ENCODE measurements at regions not wholly inside any gene's neighbourhood (a gene's known extent, or its start where the extent isn't known, plus 50 kb on each side); places are given as distances from the start of the nearest gene placed in this dataset.

GRCh38 chr1:47646676-47647075, 208.8 kb downstream of the FOXD2 start:
- H3K27me3 Mint-ChIP-seq (ENCODE audit: insufficient read depth, low read depth, poor library complexity), result peaks cover 9% of the 10 kb centered on the region
- H2AFZ ChIP-seq, result no peak overlapping the region
- no peaks in the 10 kb centered on the region for H4K20me1 ChIP-seq (replicated peaks; ENCODE audit: insufficient read depth)
- no peak for TF ChIP-seq ZNF114 (CRISPR knock-in tag; IDR thresholded peaks at IDR 0.05)
- TF ChIP-seq CTCF (conservative IDR thresholded peaks at IDR 0.05; ENCODE audit: low read depth in 2 of 2), result no peak
- no peak for TF ChIP-seq EZH2phosphoT487 (IDR thresholded peaks at IDR 0.05; ENCODE audit: unreplicated experiment)
- no peak for TF ChIP-seq ZNF462 (CRISPR knock-in tag; IDR thresholded peaks at IDR 0.05)
- TF ChIP-seq REST (IDR thresholded peaks at IDR 0.05; ENCODE audit: unreplicated experiment), result no peak
- TF ChIP-seq EZH2 (IDR thresholded peaks at IDR 0.05; ENCODE audit: low read depth, unreplicated experiment), result no peak
- no peak for TF ChIP-seq STAT1 (IDR thresholded peaks at IDR 0.05; ENCODE audit: unreplicated experiment)
- no peak for TF ChIP-seq POLR2AphosphoS5 (IDR thresholded peaks at IDR 0.05; ENCODE audit: low read depth)
- TF ChIP-seq ZNF331 (CRISPR knock-in tag; IDR thresholded peaks at IDR 0.05; ENCODE audit: low read depth), result no peak
- no peak for TF ChIP-seq JUNB (IDR thresholded peaks at IDR 0.05; ENCODE audit: unreplicated experiment)
- no peak for TF ChIP-seq ETS1 (IDR thresholded peaks at IDR 0.05)
- TF ChIP-seq CREB1 (CRISPR knock-in tag; IDR thresholded peaks at IDR 0.05; ENCODE audit: low read depth), result no peak
- TF ChIP-seq NANOG (IDR thresholded peaks at IDR 0.05; ENCODE audit: borderline replicate concordance), result no peak
- H3F3A ChIP-seq (replicated peaks; ENCODE audit: low read depth), result no peaks in the 10 kb centered on the region
- H3K4me3 Mint-ChIP-seq, result no peak overlapping the region
- no peaks in the 10 kb centered on the region for H3K27me3 ChIP-seq (ENCODE audit: insufficient read depth)
- H3K27ac Mint-ChIP-seq, result no peak overlapping the region
- H3K9me2 ChIP-seq (ENCODE audit: insufficient read depth), result no peaks in the 10 kb centered on the region
- H3K9me3 Mint-ChIP-seq, result no peaks in the 10 kb centered on the region
- H3K36me3 Mint-ChIP-seq (ENCODE audit: low read depth), result no peaks in the 10 kb centered on the region
- no peak overlapping the region for H3K4me3 ChIP-seq
- no peak for ATAC-seq
- DNase-seq (ENCODE audit: low spot score), result no peak
- H3K27ac ChIP-seq (ENCODE audit: low read depth), result no peak overlapping the region
- peaks cover 5% of the 10 kb centered on the region for H3K4me1 Mint-ChIP-seq
- H3K79me2 ChIP-seq (replicated peaks; ENCODE audit: insufficient read depth), result no peaks in the 10 kb centered on the region
- no peak overlapping the region for H3K4me2 ChIP-seq
- H3K4me1 ChIP-seq (ENCODE audit: insufficient read depth), result no peaks in the 10 kb centered on the region
- H3K36me3 ChIP-seq (ENCODE audit: insufficient read depth), result no peaks in the 10 kb centered on the region
